Loucy (cell line): ENCODE measurements at regions not wholly inside any gene's neighbourhood (a gene's known extent, or its start where the extent isn't known, plus 50 kb on each side); places are given as distances from the start of the nearest gene placed in this dataset.

Experiments used
- H2AFZ ChIP-seq: fragments of 200-600 bp; sonication (generic); 2 replicates; pipeline ENCODE4 v1.6.0; 2016; ENCODE audit warnings: antibody characterized with exemption, mild to moderate bottlenecking, low read length, moderate library complexity
- H3F3A ChIP-seq: fragments of 200-600 bp; 2 replicates; pipeline ENCODE4 v1.6.0; 2016; ENCODE audit warnings: antibody characterized with exemption, low read depth, mild to moderate bottlenecking
- H3K27me3 ChIP-seq: fragments of 200-600 bp; sonication (generic); 2 replicates; pipeline ENCODE4 v1.6.1; 2014; ENCODE audit warnings: low read length, mild to moderate bottlenecking; ENCODE audit not compliant: insufficient read depth, poor library complexity, severe bottlenecking
- H3K36me3 ChIP-seq: fragments of 200-600 bp; sonication (generic); 2 replicates; pipeline ENCODE4 v1.6.1; 2016; ENCODE audit warnings: low read length; ENCODE audit not compliant: insufficient read depth
- H3K4me1 ChIP-seq: fragments of 200-600 bp; sonication (generic); 2 replicates; pipeline ENCODE4 v1.5.1; 2014; ENCODE audit warnings: low read length, mild to moderate bottlenecking; ENCODE audit not compliant: insufficient read depth, poor library complexity, severe bottlenecking
- H3K4me2 ChIP-seq: fragments of 200-600 bp; sonication (generic); 2 replicates; pipeline ENCODE4 v1.6.0; 2014; ENCODE audit warnings: antibody characterized with exemption, low read length, low read depth, mild to moderate bottlenecking; ENCODE audit not compliant: poor library complexity, severe bottlenecking
- H3K4me3 ChIP-seq: fragments of 200-600 bp; sonication (generic); 2 replicates; pipeline ENCODE4 v1.5.1; 2014; ENCODE audit warnings: low read length, mild to moderate bottlenecking, mixed read lengths; ENCODE audit not compliant: poor library complexity, severe bottlenecking
- H3K79me2 ChIP-seq: fragments of 200-600 bp; sonication (generic); 2 replicates; pipeline ENCODE4 v1.6.1; 2014; ENCODE audit warnings: low read length; ENCODE audit not compliant: insufficient read depth
- H3K9ac ChIP-seq: fragments of 200-600 bp; sonication (generic); 2 replicates; pipeline ENCODE4 v1.6.0; 2014; ENCODE audit warnings: mild to moderate bottlenecking, low read depth, low read length, moderate library complexity; ENCODE audit not compliant: poor library complexity, severe bottlenecking
- H3K9me2 ChIP-seq: fragments of 200-600 bp; sonication (generic); replicated peaks from 2 replicates; pipeline ENCODE4 v1.6.1; 2016; ENCODE audit warnings: low read depth, low read length, mixed read lengths
- H3K9me3 ChIP-seq: fragments of 200-600 bp; sonication (generic); 2 replicates; pipeline ENCODE4 v1.6.1; 2014; ENCODE audit warnings: mild to moderate bottlenecking, antibody characterized with exemption, low read length, low read depth; ENCODE audit not compliant: insufficient read depth
- H4K20me1 ChIP-seq: fragments of 200-600 bp; sonication (generic); 2 replicates; pipeline ENCODE4 v1.6.0; 2014; ENCODE audit warnings: antibody characterized with exemption, low read length, mild to moderate bottlenecking; ENCODE audit not compliant: insufficient read depth, poor library complexity, severe bottlenecking
- CTCF ChIP-seq: fragments of 200-600 bp; sonication (generic); conservative IDR thresholded peaks from 2 replicates; pipeline ENCODE4 v1.5.1; 2014; ENCODE audit warnings: mild to moderate bottlenecking, antibody characterized with exemption, low read length
- EZH2phosphoT487 ChIP-seq: fragments of 200-600 bp; IDR thresholded peaks from 2 replicates; pipeline ENCODE4 v1.6.1; 2018; ENCODE audit warnings: antibody characterized with exemption, mild to moderate bottlenecking, moderate library complexity, borderline replicate concordance

- TF ChIP-seq EZH2phosphoT487: no peak
- no peak for TF ChIP-seq CTCF
- Histone ChIP-seq H3K36me3 (no peaks in the 10 kb centered on the region), H3K4me2 (no peak overlapping the region), H2AFZ (no peak overlapping the region), H3K9me3 (no peaks in the 10 kb centered on the region), H4K20me1 (no peaks in the 10 kb centered on the region), H3K4me3 (no peak overlapping the region), H3K4me1 (no peaks in the 10 kb centered on the region), H3K9me2 (no peaks in the 10 kb centered on the region), H3K27me3 (no peaks in the 10 kb centered on the region), H3F3A (no peaks in the 10 kb centered on the region), H3K9ac (no peak overlapping the region), H3K79me2 (no peaks in the 10 kb centered on the region)
Measured at GRCh38 chr15:61421938-61422337, 192.8 kb upstream of the RORA start.

GRCh38 chr15:61421470-61421869, 192.4 kb upstream of the RORA start:
- no peak overlapping the region for H3K9ac ChIP-seq
- no peaks in the 10 kb centered on the region for H3K9me2 ChIP-seq
- TF ChIP-seq EZH2phosphoT487 (no peak), CTCF (no peak)
- no peaks in the 10 kb centered on the region for H3F3A ChIP-seq
- H3K27me3 ChIP-seq: no peaks in the 10 kb centered on the region
- H3K36me3 ChIP-seq: no peaks in the 10 kb centered on the region
- H3K4me1 ChIP-seq: no peaks in the 10 kb centered on the region
- H3K4me3 ChIP-seq: no peak overlapping the region
- H3K4me2 ChIP-seq: no peak overlapping the region
- H3K79me2 ChIP-seq: no peaks in the 10 kb centered on the region
- H3K9me3 ChIP-seq: no peaks in the 10 kb centered on the region
- H2AFZ ChIP-seq: no peak overlapping the region
- no peaks in the 10 kb centered on the region for H4K20me1 ChIP-seq

GRCh38 chr15:61420546-61420945, 191.4 kb upstream of the RORA start:
- Histone ChIP-seq H3K9me2 (no peaks in the 10 kb centered on the region), H3K79me2 (no peaks in the 10 kb centered on the region), H3K4me3 (no peak overlapping the region), H3K4me2 (no peak overlapping the region), H3F3A (no peaks in the 10 kb centered on the region), H3K36me3 (no peaks in the 10 kb centered on the region), H3K27me3 (no peaks in the 10 kb centered on the region), H2AFZ (no peak overlapping the region), H3K9ac (no peak overlapping the region), H4K20me1 (no peaks in the 10 kb centered on the region), H3K4me1 (no peaks in the 10 kb centered on the region), H3K9me3 (no peaks in the 10 kb centered on the region)
- no peak for TF ChIP-seq CTCF
- no peak for TF ChIP-seq EZH2phosphoT487
